Kidney epithelial cell (primary cell): ENCODE measurements at regions not wholly inside any gene's neighbourhood (a gene's known extent, or its start where the extent isn't known, plus 50 kb on each side); places are given as distances from the start of the nearest gene placed in this dataset.

ENCODE experiments used
- DNase-seq: peaks from one replicate; pipeline ENCODE4 v3.0.0-alpha.2; 2010; ENCODE audit warnings: low read depth
- H3K27me3 ChIP-seq: 2 replicates; pipeline ENCODE4 v1.6.0; 2011; ENCODE audit warnings: low read length; ENCODE audit not compliant: control insufficient read depth, insufficient read depth
- H3K36me3 ChIP-seq: 2 replicates; pipeline ENCODE4 v1.5.1; 2011; ENCODE audit warnings: low read length; ENCODE audit not compliant: control insufficient read depth, insufficient read depth
- H3K4me3 ChIP-seq: 2 replicates; pipeline ENCODE4 v1.5.1; 2011; ENCODE audit warnings: low read depth, mild to moderate bottlenecking, control low read depth, low read length
- TF ChIP-seq, protein P1 (sequence below): IDR thresholded peaks from 2 replicates; pipeline ENCODE4 v1.5.1; 2011; ENCODE audit warnings: mild to moderate bottlenecking, moderate library complexity, low read length, control low read depth, inconsistent platforms; ENCODE audit not compliant: insufficient read depth, poor library complexity, severe bottlenecking

DNA sequence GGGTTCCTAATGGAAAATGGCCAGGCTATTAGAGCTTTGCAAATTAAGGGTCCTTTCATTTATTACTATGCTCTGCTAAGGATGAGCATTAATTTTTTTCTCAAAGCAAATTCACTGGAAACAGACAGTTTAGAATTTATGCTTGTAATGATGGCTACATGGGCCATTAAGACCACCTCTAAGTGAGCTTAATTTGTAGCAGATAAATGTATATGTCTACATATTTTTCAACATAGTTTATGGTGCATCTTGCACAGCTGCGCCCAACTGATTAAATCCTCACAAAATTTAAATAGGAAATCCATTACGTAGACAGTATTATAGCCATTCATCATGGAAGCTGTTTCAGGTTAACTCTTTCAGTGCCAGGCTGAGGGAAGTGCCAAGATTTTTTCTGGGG, 220.9 kb downstream of the CBLN1 start:
- TF ChIP-seq, protein P1, sequence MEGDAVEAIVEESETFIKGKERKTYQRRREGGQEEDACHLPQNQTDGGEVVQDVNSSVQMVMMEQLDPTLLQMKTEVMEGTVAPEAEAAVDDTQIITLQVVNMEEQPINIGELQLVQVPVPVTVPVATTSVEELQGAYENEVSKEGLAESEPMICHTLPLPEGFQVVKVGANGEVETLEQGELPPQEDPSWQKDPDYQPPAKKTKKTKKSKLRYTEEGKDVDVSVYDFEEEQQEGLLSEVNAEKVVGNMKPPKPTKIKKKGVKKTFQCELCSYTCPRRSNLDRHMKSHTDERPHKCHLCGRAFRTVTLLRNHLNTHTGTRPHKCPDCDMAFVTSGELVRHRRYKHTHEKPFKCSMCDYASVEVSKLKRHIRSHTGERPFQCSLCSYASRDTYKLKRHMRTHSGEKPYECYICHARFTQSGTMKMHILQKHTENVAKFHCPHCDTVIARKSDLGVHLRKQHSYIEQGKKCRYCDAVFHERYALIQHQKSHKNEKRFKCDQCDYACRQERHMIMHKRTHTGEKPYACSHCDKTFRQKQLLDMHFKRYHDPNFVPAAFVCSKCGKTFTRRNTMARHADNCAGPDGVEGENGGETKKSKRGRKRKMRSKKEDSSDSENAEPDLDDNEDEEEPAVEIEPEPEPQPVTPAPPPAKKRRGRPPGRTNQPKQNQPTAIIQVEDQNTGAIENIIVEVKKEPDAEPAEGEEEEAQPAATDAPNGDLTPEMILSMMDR, result no peak
- Histone ChIP-seq H3K36me3 (no peaks in the 10 kb centered on the region), H3K27me3 (no peaks in the 10 kb centered on the region), H3K4me3 (no peak overlapping the region)
- DNase-seq, result no peak

DNA sequence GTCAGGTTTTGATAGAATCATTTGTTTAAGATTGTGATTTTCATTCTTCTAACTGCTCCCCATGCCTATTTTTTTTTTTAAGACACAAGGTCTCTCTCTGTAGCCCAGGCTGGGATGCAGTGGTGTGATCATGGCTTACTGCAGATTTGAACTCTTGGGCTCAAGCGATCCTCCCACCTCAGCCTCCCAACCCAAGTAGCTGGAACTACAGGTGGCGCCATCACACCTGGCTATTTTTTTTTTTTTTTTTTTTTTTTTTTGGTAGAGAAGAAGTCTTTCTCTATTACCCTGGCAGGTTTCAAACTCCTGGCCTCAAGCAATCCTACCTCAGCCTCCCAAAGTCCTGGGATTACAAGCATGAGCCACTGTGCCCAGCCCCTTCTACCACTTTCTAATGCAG, 223.3 kb downstream of the CBLN1 start:
- Histone ChIP-seq H3K36me3 (no peaks in the 10 kb centered on the region), H3K4me3 (no peak overlapping the region), H3K27me3 (no peaks in the 10 kb centered on the region)
- DNase-seq, result no peak
- TF ChIP-seq, protein P1, result no peak

DNA sequence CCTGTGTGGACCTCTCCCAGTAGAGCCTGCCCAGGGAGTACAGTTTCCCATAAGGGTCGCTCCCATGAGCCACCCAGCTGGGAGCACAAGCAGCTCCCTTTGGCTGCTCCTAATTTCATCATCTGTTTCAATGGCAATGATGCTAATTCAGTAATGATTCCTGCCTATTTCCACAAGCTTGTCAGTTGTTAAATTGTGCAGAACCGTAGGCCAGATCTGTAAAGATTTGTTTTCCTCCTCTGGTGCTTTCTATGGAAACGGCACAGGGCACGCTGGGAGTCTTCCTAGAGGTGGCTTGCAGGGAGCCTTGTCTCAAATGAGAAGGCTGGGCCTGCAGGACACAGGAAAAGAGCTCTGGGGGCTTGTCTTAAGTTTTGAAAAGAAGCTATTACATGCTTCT, 223.7 kb downstream of the CBLN1 start:
- Histone ChIP-seq H3K4me3 (no peak overlapping the region), H3K36me3 (no peaks in the 10 kb centered on the region), H3K27me3 (no peaks in the 10 kb centered on the region)
- no peak for DNase-seq
- TF ChIP-seq, protein P1, result no peak

DNA sequence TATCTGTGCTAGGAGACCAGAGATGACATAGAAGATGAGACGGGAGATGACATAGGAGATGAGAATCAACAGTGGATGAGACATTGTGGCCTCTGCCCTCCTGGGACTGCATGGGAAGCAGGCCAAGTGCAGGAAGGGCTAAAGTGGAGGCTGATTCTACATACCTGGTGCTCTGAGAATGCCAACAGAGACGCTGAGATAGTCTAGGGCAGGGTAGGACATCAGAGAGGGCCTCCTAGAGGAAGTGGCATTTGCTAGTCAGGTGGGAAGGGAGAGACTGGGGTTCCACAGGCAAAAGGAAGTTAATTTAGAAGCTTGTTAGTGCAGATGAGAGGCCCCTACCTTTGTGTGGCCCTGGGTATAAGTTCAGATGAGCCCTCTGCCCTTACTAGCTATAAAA, 224.2 kb downstream of the CBLN1 start:
- TF ChIP-seq, protein P1, result no peak
- Histone ChIP-seq H3K36me3 (no peaks in the 10 kb centered on the region), H3K4me3 (no peak overlapping the region), H3K27me3 (no peaks in the 10 kb centered on the region)
- DNase-seq, result no peak

DNA sequence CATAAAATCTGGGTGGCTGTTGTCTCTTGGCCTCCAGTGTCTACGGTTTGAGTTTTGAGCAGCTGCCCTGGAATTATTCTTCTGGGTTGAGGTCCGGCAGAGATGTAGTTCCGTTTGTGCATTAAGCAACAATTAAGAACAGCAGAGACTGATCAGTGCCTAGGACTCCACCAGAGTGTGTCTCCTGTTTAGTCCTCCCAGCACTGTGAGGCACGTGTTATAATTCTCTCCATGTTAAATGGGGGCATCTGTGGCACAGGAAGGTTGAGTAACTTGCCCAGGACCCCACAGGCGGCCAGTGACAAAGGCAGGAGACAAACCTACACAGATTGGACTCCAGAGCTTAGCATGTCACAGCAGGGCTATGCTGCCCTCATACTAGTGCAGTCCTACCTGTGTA, 225.1 kb downstream of the CBLN1 start:
- Histone ChIP-seq H3K4me3 (no peak overlapping the region), H3K36me3 (no peaks in the 10 kb centered on the region), H3K27me3 (no peaks in the 10 kb centered on the region)
- no peak for DNase-seq
- TF ChIP-seq, protein P1, result no peak

DNA sequence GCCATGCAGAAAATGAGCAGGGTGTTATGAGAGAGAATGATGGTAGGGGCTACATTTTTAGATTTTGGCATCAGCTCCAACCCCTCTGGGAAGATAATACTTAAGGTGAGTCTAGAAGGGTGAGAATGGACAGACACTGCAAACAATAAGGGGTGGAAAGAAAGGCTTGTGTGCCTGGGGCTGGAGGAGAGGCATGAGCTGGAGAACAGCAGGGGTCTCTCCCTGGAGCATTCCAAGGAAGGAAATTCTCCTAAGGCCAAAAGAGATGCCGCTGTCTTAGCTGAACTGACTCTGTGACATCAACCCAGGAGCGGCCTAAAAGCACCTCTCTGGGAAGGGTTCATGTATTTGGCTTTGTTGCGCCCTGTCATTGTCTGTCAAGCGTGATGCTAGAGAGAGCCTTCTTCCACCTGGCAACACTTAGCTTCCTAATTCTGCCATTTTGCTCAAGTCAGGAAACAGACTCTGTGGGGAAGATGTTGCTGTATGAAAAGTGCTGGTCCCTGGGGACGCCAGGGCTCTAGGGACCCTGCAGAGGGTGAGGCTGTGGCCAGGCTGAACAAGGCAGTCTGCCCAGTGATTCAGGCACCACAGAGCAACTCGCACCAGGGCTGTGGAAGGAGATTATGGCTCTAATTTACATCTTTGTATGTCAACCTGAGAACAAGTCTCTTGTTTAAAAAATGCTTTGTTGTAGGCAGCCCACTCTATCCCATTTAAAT, 225.7 kb downstream of the CBLN1 start:
- no peaks in the 10 kb centered on the region for H3K36me3 ChIP-seq
- DNase-seq, result no peak
- no peak overlapping the region for H3K4me3 ChIP-seq
- TF ChIP-seq, protein P1, result no peak
- H3K27me3 ChIP-seq, result no peaks in the 10 kb centered on the region
